Putamen (tissue), 1 donor: ENCODE measurements at regions not wholly inside any gene's neighbourhood (a gene's known extent, or its start where the extent isn't known, plus 50 kb on each side); places are given as distances from the start of the nearest gene placed in this dataset.

Experiments
- DNase-seq: peaks from one replicate; pipeline ENCODE4 v3.0.0-alpha.2; 2016; ENCODE audit warnings: low spot score

- DNase-seq = no peak
Observed at GRCh38 chr10:28962768-28963167, 285.4 kb downstream of the BAMBI start.

- DNase-seq = no peak
Observed at GRCh38 chr10:28963539-28964221, 286.4 kb downstream of the BAMBI start.

- DNase-seq = no peak
Observed at GRCh38 chr10:28965937-28966336, 288.6 kb downstream of the BAMBI start.

- no peak for DNase-seq
Observed at GRCh38 chr10:28967031-28967430, 289.7 kb downstream of the BAMBI start.

- DNase-seq = no peak
Observed at GRCh38 chr10:28969413-28969812, 292.1 kb downstream of the BAMBI start.

GRCh38 chr10:28970231-28970630, 292.9 kb downstream of the BAMBI start:
- no peak for DNase-seq

GRCh38 chr10:28971255-28971654, 293.9 kb downstream of the BAMBI start:
- no peak for DNase-seq

GRCh38 chr10:28971764-28972163, 294.4 kb downstream of the BAMBI start:
- DNase-seq = no peak

- no peak for DNase-seq
Observed at GRCh38 chr10:28973309-28973972, 296.1 kb downstream of the BAMBI start.

- no peak for DNase-seq
Observed at GRCh38 chr10:28975891-28976531, 298.7 kb downstream of the BAMBI start.

GRCh38 chr10:28977518-28977917, 300.2 kb downstream of the BAMBI start:
- DNase-seq = no peak

GRCh38 chr10:28980264-28980663, 302.9 kb downstream of the BAMBI start:
- no peak for DNase-seq

- DNase-seq = no peak
Observed at GRCh38 chr10:28981007-28981406, 303.7 kb downstream of the BAMBI start.

GRCh38 chr10:28982974-28983373, 305.7 kb downstream of the BAMBI start:
- DNase-seq = no peak

- DNase-seq = no peak
Observed at GRCh38 chr10:28983799-28984198, 305.1 kb upstream of the LYZL1 start.

GRCh38 chr10:28984431-28984830, 304.4 kb upstream of the LYZL1 start:
- no peak for DNase-seq

- no peak for DNase-seq
Observed at GRCh38 chr10:28985137-28985885, 303.6 kb upstream of the LYZL1 start.

GRCh38 chr10:28986117-28986792, 302.6 kb upstream of the LYZL1 start:
- DNase-seq = no peak

- no peak for DNase-seq
Observed at GRCh38 chr10:28986856-28987255, 302.0 kb upstream of the LYZL1 start.

- no peak for DNase-seq
Observed at GRCh38 chr10:28987555-28988320, 301.1 kb upstream of the LYZL1 start.

GRCh38 chr10:28988980-28989379, 299.9 kb upstream of the LYZL1 start:
- no peak for DNase-seq
